Bronchial epithelial cell (primary cell): ENCODE measurements at regions not wholly inside any gene's neighbourhood (a gene's known extent, or its start where the extent isn't known, plus 50 kb on each side); places are given as distances from the start of the nearest gene placed in this dataset.

ENCODE experiments used
- DNase-seq: peaks from one replicate; pipeline ENCODE4 v3.0.0-alpha.2; 2010; ENCODE audit warnings: low read depth
- FAIRE-seq: peaks from 2 replicates; lab custom pipeline; 2011; peaks lifted over from hg19 to GRCh38; lab: Jason Lieb, UNC
- H3K27me3 ChIP-seq: 2 replicates; pipeline ENCODE4 v1.5.1; 2011; ENCODE audit warnings: low read length; ENCODE audit not compliant: control insufficient read depth, insufficient read depth
- H3K36me3 ChIP-seq: 2 replicates; pipeline ENCODE4 v1.5.1; 2011; ENCODE audit warnings: low read length; ENCODE audit not compliant: control insufficient read depth, insufficient read depth
- H3K4me3 ChIP-seq: 2 replicates; pipeline ENCODE4 v1.5.1; 2011; ENCODE audit warnings: mild to moderate bottlenecking, low read depth, low read length, control low read depth
- CTCF ChIP-seq: IDR thresholded peaks from 2 replicates; pipeline ENCODE4 v1.5.1; 2011; ENCODE audit warnings: mild to moderate bottlenecking, moderate library complexity, low read length, control low read depth, inconsistent platforms; ENCODE audit not compliant: insufficient read depth, severe bottlenecking

- H3K36me3 ChIP-seq: no peaks in the 10 kb centered on the region
- H3K27me3 ChIP-seq: no peaks in the 10 kb centered on the region
- no peak for DNase-seq
- no peak overlapping the region for H3K4me3 ChIP-seq
- no peak for TF ChIP-seq CTCF
- FAIRE-seq: no peak
Observed at GRCh38 chr2:143828763-143829537, 691.0 kb downstream of the ZEB2 start.

GRCh38 chr2:143824791-143825190 lies 695.1 kb downstream of the ZEB2 start:
- no peak for FAIRE-seq
- TF ChIP-seq CTCF: no peak

GRCh38 chr2:143823876-143824275 lies 694.7 kb downstream of the ARHGAP15 start:
- H3K4me3 ChIP-seq: no peak overlapping the region
- FAIRE-seq (no peak), DNase-seq (no peak)
- no peaks in the 10 kb centered on the region for H3K27me3 ChIP-seq
- no peak for TF ChIP-seq CTCF
- no peaks in the 10 kb centered on the region for H3K36me3 ChIP-seq

More at GRCh38 chr2:143824791-143825190, 695.1 kb downstream of the ZEB2 start:
- Histone ChIP-seq H3K4me3 (no peak overlapping the region), H3K36me3 (no peaks in the 10 kb centered on the region), H3K27me3 (no peaks in the 10 kb centered on the region)
- DNase-seq: no peak

GRCh38 chr2:143823296-143823695 lies 694.1 kb downstream of the ARHGAP15 start:
- DNase-seq (no peak), FAIRE-seq (no peak)
- Histone ChIP-seq H3K36me3 (no peaks in the 10 kb centered on the region), H3K27me3 (no peaks in the 10 kb centered on the region), H3K4me3 (no peak overlapping the region)
- TF ChIP-seq CTCF: no peak

- H3K36me3 ChIP-seq: no peaks in the 10 kb centered on the region
- no peak for TF ChIP-seq CTCF
- H3K27me3 ChIP-seq: no peaks in the 10 kb centered on the region
- no peak for DNase-seq
- no peak for FAIRE-seq
- no peak overlapping the region for H3K4me3 ChIP-seq
Observed at GRCh38 chr2:143822736-143823135, 693.5 kb downstream of the ARHGAP15 start.

GRCh38 chr2:143819764-143820163 lies 690.5 kb downstream of the ARHGAP15 start:
- no peaks in the 10 kb centered on the region for H3K36me3 ChIP-seq
- no peak overlapping the region for H3K4me3 ChIP-seq
- no peak for DNase-seq
- no peak for FAIRE-seq
- TF ChIP-seq CTCF: no peak
- H3K27me3 ChIP-seq: no peaks in the 10 kb centered on the region
